Lung (tissue), 12 donors: ENCODE measurements at regions not wholly inside any gene's neighbourhood (a gene's known extent, or its start where the extent isn't known, plus 50 kb on each side); places are given as distances from the start of the nearest gene placed in this dataset. TPM values are rescaled to one million over a fixed set of nuclear protein-coding genes. Genes with fewer than 3 reads are reported as not detected.

Source experiments
- ATAC-seq: fragments of 200-7000 bp; cut with Tn5 transposase; one replicate; pipeline ENCODE4 v1.9.1; 2020; ENCODE audit warnings: moderate number of reproducible peaks; ENCODE audit not compliant: insufficient read depth, low FRiP score
- DNase-seq, 3 donors: peaks; one replicate each; pipeline ENCODE4 v3.0.0-alpha.2; 2013 to 2017
- H3K27ac ChIP-seq, 2 donors: one replicate each; pipeline ENCODE4 v1.5.1; 2013; ENCODE audit warnings: mild to moderate bottlenecking in 2 of 2, moderate library complexity in 2 of 2, control low read depth in 1 of 2, inconsistent platforms in 1 of 2, low read depth in 1 of 2, low read length in 1 of 2
- H3K27me3 ChIP-seq, 3 donors: one replicate each; pipeline ENCODE4 v1.5.1; 2013; ENCODE audit warnings: low read length in 2 of 3; ENCODE audit not compliant: control insufficient read depth in 3 of 3, insufficient read depth in 3 of 3
- H3K36me3 ChIP-seq, 4 donors: one replicate each; pipeline ENCODE4 v1.5.1; 2013; ENCODE audit warnings: low read length in 4 of 4, mild to moderate bottlenecking in 1 of 4, moderate library complexity in 1 of 4; ENCODE audit not compliant: control insufficient read depth in 4 of 4, insufficient read depth in 4 of 4
- H3K4me1 ChIP-seq, 5 donors: one replicate each; pipeline ENCODE4 v1.5.1; 2013; ENCODE audit warnings: low read length in 5 of 5, mild to moderate bottlenecking in 2 of 5, moderate library complexity in 1 of 5; ENCODE audit not compliant: control insufficient read depth in 5 of 5, insufficient read depth in 5 of 5
- H3K4me3 ChIP-seq: one replicate; pipeline ENCODE4 v1.5.1; 2013; ENCODE audit warnings: mild to moderate bottlenecking, control low read depth, moderate library complexity
- H3K9ac ChIP-seq, 2 donors: one replicate each; pipeline ENCODE4 v1.5.1; 2013; ENCODE audit warnings: low read length in 2 of 2, control low read depth in 1 of 2; ENCODE audit not compliant: insufficient read depth in 1 of 2
- H3K9me3 ChIP-seq, 4 donors: one replicate each; pipeline ENCODE4 v1.5.1; 2013; ENCODE audit warnings: low read length in 3 of 4, mild to moderate bottlenecking in 1 of 4, moderate library complexity in 1 of 4; ENCODE audit not compliant: control insufficient read depth in 4 of 4, insufficient read depth in 3 of 4
- WGBS, 2 donors: extraction: QIAGEN DNeasy Blood & Tissue Kit; methylation state at CpG; one replicate each; pipeline ENCODE4 v1.1.7; 2013; 5-methylcytosine and 5-hydroxymethylcytosine counted together
- small RNA-seq: library from RNA; depleted of rRNA; stranded (forward); fragments of <200 nt; gene quantifications from one replicate; pipeline ENCODE3, GENCODE V24; 2014; ENCODE audit warnings: low replicate concordance
- TF ChIP-seq, protein P1 (sequence below): IDR thresholded peaks from 2 replicates; pipeline ENCODE4 v1.5.1; 2012; ENCODE audit warnings: mild to moderate bottlenecking; ENCODE audit errors: control extremely low read depth, extremely low read depth
- donor health status: control.
- donor health status: control.
- donor health status: Bipolar disorder and iron deficiency.
- donor health status: healthy.
- donor health status: DM: yes; HTN: yes; CAD: no.

DNA sequence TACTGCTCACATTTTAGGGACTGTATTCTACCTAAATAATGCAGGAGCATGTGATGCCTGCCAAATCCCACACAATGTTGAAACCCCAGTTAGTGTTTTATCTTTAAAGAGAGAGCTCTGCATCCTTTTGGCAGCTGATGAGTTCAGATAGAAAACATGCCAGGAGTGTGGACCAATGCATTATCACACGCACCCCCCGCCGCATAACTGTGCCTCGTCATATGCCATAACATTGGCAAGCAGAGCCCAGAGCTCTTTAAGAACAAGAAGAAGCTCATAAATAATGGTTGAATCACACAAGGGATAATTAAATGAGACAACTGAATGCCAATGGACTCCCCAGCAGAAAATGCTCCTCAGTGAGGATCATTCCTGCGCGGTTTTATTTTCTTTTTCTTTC lies 52.8 kb upstream of the RORB start:
- no peaks in the 10 kb centered on the region for H3K27me3 ChIP-seq

More for the DNA sequence above, 52.8 kb upstream of the RORB start:
- Histone ChIP-seq H3K4me3 (no peak overlapping the region), H3K9me3 (no peaks in the 10 kb centered on the region), H3K4me1 (peaks cover 0 to 4% (median 0%) of the 10 kb centered on the region in 5 donors), H3K27ac (no peak overlapping the region), H3K36me3 (no peaks in the 10 kb centered on the region), H3K9ac (no peak overlapping the region)
- ATAC-seq (no peak), DNase-seq (peak in 1 of 3 donors; percentile 13)
- TF ChIP-seq, protein P1, sequence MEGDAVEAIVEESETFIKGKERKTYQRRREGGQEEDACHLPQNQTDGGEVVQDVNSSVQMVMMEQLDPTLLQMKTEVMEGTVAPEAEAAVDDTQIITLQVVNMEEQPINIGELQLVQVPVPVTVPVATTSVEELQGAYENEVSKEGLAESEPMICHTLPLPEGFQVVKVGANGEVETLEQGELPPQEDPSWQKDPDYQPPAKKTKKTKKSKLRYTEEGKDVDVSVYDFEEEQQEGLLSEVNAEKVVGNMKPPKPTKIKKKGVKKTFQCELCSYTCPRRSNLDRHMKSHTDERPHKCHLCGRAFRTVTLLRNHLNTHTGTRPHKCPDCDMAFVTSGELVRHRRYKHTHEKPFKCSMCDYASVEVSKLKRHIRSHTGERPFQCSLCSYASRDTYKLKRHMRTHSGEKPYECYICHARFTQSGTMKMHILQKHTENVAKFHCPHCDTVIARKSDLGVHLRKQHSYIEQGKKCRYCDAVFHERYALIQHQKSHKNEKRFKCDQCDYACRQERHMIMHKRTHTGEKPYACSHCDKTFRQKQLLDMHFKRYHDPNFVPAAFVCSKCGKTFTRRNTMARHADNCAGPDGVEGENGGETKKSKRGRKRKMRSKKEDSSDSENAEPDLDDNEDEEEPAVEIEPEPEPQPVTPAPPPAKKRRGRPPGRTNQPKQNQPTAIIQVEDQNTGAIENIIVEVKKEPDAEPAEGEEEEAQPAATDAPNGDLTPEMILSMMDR, result no peak
- 90 to 92% methylated on average over 6 of the region's 6 CpGs for WGBS, 2 donors

Small RNA genes in the stretch of these regions (small RNA-seq; reads per million reads assigned to genes)
- not detected for gene RNA5SP286
